UCSD-AML1 (cell line): ENCODE measurements at regions not wholly inside any gene's neighbourhood (a gene's known extent, or its start where the extent isn't known, plus 50 kb on each side); places are given as distances from the start of the nearest gene placed in this dataset.
"Not testable (repeated sequence)": the region's sequence is repeated elsewhere in the genome, so short reads cannot be mapped to it uniquely, and the experiment has no call there.

Experiments used
- DNase-seq: peaks from one replicate; lab custom pipeline; 2025; ENCODE audit not compliant: unreplicated experiment; lab: John Stamatoyannopoulos, UW

DNA sequence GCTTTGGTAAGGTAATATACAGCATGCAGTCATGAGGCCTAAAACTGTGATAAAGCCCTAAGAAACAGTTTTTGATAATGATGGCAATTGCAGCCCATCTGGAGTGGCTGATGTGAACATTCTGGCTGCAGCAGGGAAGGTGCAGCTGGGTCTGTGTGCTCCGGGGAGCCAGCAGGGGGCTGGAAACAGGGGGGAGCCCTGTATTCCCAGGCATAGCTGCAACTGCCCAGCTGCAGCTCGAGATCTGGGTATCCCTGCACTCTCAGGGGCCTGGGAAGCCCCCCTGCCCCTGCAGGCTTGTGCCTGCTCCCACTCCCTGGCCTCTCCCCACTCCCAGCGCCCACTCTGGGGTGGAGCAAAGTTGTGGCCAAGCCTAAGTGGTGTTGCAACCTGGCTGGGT, 95.6 kb downstream of the RRAGB start:
- no peak for DNase-seq

DNA sequence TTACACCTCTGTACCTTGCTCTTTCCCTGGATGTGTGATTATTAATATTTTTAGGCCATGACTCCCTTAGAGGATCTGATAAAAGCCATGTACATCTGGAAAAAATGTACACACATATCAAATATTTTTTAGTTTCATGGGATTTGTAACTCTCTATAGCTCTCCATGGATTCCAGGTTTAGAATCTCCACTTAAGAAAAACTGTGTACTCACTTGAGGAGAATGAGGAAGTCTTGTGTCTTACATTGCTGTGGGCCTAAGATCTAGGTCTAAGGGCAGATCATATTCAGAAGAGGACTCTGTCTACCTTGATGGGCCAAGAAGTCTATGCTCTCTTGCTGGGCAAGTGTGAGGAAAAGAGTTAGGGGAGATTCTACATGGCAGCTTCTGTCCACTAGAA, 98.0 kb downstream of the RRAGB start:
- DNase-seq, result no peak

DNA sequence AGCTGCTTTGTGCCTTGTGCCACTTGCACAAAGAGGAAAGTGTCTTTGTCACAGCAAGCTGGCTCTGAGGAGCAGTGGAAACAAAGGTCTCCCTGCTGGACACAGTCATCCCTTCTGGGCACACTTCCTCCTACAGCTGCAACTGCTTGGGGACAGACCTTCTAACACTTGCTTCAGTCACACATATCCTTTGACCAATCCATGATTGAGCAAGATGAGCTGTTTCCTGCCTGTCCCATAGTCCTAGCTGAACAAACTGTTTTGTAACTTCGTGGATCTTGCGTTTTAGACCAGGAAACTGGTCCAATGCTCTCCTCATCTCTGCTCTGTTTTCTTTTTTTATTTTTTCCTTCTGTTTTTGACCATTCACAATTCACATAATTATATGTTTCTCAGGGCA, 98.5 kb downstream of the RRAGB start:
- DNase-seq, result no peak

DNA sequence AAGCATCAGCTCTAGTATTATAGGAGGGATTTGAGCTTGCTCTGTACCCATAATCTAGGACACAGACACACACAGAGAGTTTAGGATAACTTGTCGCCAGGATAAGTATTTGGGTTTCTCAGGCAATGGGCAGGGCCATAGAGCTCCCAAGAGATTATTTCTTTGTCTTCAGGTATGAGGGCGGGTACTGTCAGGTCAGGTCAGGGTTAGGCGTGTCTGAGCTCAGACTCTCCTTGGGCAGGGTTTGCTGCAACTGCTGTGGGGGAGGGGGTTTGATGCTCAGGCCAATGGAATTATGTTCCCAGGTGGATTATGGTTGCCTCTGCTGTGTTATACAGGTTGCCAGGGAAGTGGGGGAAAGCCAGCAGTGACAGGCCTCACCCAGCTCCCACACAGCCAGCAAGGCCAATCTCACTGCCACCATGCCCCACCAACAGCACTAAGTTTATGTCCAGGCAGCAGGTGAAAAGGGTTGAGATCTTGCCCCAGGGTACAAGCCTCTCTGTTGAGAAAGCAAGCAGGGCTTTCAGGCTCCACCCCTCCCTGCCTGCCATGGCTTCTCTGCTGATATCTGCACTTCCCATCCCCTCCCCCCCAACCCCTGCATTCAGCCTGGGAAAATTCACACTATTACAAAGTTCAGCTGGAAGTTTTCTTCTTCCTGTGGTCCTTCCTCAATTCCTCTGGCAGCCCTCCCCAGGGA, 101.3 kb downstream of the RRAGB start:
- DNase-seq, result no peak

DNA sequence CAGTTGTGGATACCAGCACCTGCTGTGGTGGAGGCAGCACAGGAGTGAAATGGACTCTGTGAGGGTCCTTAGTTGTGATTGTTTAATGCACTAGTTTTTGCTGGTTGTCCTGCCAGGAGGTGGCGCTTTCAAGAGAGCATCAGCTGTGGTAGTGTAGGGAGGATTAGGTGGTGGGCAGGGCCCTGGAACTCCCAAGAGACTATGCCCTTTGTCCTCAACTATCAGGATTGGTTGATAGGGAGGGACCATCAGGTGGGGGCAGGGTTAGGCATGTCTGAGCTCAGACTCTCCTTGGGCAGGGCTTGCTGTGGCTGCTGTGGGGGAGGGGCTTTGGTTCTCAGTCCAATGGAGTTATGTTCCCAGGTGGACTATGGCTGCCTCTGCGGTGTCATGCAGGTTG, 121.9 kb downstream of the RRAGB start:
- DNase-seq, result no peak

DNA sequence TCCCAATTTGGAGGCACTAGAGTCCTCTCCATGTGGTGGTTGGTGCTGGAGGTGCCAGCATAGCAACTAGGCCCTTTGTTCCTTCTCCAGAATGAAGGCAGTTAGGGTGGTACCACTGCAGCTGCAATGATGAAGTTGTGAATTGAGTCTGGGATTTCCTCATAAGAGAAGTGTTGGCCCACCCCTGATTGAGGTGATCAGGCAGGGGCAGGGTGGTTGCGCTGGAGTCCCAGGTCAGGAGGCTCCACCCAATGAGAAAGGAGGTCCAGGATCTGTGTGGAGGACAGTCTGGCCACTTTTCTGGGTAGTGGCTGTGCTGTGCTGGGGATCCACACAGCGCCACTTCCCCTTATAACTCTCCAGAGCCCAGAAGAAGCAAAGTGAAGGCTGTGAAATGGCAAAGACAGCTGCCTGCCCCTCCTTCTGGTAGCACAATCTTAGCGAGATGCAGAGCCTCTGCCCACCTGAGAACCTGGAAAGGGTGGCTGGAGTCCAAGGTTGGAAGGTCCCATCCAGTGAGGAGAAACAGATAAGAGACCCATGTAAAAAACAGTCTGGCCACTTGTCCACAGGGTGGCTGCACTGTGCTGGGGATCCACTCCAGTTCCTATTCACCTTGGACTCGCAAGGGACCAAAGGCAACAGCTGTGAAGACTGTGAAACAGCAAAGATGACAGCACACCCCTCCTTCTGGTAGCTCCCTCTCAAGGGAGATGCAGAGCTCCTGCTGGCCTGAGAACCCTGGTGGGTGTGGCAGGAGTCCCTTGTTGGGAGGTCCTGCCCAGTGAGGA, 124.6 kb downstream of the RRAGB start:
- DNase-seq, result no peak

DNA sequence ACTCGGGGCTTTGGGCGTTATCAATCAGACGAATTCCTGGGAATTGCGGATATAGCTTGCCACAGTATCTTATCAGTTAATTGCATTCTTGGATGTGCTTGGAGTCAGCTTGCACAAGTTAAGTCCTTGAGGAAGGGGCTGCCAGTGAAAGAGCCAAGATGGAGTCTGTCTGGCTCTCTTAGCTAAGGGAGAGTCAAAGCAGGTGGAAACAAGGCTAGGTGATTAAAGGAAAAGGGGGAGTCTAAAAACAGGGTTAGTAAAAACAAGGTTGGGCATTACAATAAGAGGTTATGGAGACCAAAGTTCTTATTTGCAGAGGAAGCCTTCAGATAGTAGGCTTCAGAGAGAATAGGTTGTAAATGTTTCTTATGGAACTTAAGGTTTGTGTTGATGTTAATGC, 149.2 kb downstream of the RRAGB start:
- DNase-seq, result not testable (repeated sequence)

DNA sequence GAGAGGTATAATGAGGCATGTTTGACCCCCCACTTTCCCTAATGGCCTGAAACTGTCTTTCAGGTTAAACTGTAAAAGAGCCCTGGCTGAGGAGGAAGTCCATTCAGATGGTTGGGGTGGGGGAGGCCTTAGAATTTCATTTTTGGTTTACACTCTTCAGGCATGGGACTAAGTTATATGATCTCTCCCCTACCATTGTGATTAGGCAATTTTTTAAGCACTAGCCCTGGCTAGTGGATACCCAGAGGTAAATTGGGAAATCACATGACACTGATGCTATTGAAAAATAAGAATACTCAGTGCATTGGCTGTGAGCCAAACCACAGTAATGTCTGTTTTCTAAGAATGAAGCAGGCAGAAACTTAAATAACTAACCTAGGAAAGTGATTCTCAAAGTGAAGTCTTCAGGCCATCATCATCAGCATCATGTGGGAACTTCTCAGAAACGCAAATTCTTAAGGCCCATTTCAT, 149.7 kb downstream of the RRAGB start:
- DNase-seq, result no peak

DNA sequence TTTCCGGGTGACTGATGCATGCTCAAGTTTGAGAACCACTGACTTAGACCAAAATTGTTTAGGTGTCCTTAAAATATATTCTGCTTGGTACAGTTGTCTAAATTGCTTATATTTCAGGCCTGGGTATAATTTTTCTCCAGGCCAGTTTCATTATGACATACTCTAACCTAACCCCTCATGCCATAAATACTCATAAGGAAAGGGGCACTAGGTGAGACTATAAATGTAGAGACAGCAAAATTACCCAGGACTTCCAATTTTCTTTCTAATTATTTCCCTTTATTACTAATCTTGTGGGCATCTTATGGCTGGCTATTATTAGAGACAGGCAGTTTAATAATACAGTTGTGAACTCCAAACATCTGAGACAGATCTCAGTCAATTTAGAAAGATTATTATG, 150.2 kb downstream of the RRAGB start:
- no peak for DNase-seq

DNA sequence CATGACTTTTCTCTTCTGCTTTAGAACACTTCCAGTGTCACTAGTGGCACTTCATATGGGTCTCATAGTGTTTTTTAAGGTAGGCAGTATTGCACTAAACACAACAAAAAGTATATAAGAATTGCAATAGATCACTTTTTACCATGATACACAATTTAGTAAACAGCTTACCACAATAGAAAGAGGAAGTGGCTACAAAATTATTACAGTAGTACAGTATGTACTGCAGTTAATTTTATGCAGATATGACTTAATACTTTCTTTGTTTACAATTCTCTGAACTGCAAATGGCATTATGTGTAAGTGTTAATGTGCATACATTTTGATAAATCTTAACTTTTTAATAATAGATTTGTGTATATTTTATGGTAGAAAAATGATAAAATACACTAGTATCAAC, 157.3 kb downstream of the RRAGB start:
- DNase-seq, result no peak

DNA sequence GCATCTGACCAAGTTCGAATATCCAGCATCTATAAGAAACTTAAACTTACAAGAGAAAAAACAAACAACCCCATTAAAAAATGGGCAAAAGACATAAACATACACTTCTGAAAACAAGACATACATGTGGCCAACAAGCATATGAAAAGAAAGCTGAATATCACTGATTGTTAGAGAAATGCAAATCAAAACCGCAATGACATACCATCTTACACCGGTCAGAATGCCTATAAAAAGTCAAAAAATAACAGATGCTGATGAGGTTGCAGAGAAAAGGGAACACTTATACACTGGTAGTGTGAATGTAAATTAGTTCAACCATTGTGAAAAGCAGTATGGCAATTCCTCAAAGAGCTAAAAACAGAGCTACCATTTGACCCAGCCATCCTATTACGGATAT, 166.0 kb downstream of the RRAGB start:
- DNase-seq, result not testable (repeated sequence)

DNA sequence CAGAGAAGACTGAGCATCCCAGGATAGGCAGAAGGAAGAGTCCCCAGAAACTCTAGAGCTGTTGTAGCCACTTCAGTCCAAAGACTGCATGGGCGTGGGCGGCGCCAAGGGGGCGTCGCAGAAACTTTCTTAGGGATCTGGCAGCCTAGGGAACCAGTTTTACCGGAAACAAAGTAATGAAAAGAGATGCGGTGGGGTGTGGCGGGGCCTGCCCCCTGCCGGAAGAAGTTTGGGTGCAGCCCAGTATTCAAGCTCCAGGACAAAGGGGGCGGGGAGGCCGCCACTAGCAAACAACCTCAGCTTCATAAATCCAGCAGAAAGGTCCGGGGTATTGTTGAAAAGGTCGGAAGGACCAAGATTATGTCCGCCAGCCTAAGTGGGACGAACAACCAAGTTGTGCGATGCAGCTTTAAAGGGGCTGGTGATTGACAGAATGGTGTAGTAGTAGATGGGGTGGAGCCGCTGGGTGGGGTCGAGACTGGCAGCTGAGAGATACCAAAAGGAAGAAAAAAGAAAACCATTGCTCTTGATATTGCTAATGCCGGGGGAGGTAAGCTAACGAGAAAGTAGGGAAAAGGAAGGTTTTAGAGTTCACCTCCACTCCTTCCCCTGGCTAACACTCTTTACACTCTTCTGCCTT, 190.5 kb downstream of the RRAGB start:
- peak; percentile 12 for DNase-seq

DNA sequence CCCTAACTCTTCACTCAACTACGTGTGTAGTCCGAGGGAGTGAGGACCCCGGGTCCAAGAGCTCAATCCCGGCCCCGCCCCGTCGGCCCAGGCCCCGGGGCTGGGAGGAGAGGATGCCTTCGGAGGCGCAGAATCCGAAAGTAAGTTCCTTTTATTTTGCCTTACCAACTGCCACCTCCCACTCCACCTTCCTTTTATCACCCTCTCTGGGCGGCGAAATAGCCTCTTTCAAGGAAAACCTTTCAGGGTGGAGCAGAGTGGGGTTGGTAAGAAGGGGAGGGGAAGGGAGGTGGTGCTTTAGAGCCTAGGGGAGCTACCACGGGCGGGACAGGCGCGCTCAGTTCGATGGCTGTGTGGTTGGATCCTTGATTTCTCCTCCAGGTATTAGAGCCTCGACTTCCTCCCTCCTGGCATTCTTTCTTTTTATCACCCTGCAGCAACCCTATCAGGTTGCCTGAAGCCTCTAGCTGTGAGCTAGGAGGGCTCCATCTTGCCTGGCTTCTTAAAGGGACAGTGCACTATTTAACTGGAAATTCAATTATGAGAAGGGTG, 191.2 kb downstream of the RRAGB start:
- no peak for DNase-seq

DNA sequence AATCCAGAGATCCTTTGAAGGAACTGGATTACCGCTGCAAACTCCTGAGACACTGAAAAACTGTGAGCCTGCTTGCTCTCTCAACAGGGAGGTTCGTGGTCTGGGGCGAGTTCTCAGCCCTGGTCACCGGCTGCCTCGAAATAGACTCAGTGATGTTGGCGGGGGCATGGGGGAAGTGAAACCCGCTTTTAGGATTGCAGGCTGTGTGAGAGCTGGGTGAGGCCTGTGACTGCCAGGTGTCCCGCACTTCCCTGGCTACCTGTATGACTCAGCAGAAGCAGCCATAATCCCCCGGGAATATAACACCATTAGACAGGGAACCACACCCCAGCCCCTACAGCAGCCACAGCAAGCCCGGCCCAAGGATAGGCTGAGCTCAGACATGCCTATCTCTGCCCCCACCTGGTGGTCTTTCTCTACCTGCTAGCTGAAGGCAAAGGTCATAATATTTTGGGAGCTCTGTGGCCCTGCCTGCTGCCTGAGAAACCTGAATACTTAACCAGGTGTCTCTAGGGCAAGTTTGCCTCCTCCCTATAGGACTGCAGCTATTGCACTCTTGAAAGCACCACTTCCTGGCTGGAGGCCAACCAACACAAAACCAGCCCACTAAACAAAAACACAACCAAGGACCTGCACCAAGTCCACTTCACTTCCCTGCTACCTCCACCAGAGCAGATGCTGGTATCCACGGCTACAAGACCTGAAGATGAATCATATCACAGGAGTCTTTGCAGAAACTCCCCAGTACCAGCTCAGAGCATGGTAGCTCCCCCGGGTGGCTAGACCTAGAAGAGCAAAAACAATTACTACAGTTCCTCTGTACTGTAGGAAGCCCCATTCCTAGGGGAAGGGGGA, 202.0 kb downstream of the RRAGB start:
- DNase-seq, result no peak

DNA sequence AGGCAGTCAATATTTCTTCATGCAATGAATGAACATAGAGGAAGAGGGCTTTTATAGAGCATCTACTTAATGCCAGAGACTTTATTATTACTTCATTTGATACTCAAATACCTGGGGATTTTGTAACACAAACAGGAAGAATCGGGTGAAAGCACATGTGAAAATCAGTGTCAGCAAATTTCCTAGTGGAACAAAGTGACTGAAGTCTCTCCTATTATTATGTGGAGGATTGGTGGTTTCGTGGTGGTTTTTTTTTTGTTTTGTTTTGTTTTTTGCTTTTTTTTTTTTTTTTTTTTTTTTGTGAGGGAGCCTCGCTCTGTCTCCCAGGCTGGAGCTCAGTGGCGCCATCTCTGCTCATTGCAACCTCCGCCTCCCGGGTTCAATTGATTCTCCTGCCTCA, 207.0 kb downstream of the RRAGB start:
- no peak for DNase-seq

DNA sequence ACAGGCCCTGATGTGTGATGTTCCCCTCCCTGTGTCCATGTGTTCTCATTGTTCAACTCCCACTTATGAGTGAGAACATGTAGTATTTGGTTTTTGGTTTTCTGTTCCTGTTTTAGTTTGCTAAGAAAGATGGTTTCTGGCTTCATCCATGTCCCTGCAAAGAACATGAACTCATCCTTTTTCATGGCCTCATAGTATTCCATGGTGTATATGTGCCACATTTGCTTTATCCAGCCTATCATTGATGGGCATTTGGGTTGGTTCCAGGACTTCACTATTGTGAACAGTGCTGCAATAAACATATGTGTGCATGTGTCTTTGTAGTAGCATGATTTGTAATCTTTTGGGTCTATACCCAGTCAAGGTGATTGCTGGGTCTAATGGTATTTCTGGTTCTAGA, 211.0 kb downstream of the RRAGB start:
- not testable (repeated sequence) for DNase-seq
